ENCODE measurements at regions not wholly inside any gene's neighbourhood (a gene's known extent, or its start where the extent isn't known, plus 50 kb on each side); places are given as distances from the start of the nearest gene placed in this dataset.

GRCh38 chr9:13719981-13720676 is 440.6 kb upstream of the MPDZ start:
- DNase-seq (ENCODE audit: low spot score) (no peak), ATAC-seq (no peak), FAIRE-seq (no peak)
- no peak overlapping the region for H3K4me2 ChIP-seq (ENCODE audit: low read depth, low read length)
- no peaks in the 10 kb centered on the region for H3K9me3 ChIP-seq (ENCODE audit: low read length)
- no peaks in the 10 kb centered on the region for H3K79me2 ChIP-seq (ENCODE audit: insufficient read depth, low read length)
- ChIA-PET POLR2A (no interaction called here), CTCF (ENCODE audit: low intra/inter-chr PET ratio, low total read pairs) (no interaction called here)
- H3K36me3 ChIP-seq (replicated peaks in 1 of 2; ENCODE audit: control insufficient read depth in 1 of 2, insufficient read depth in 2 of 2, low read length in 2 of 2) = no peaks in the 10 kb centered on the region
- no peaks in the 10 kb centered on the region for H3K27me3 ChIP-seq (ENCODE audit: control insufficient read depth in 1 of 2, insufficient read depth in 2 of 2, low read length in 2 of 2)
- WGBS (ENCODE audit: low lambda C conversion rate) = 21% methylated on average over 6 of the region's 6 CpGs
- H2AFZ ChIP-seq (ENCODE audit: low read length) = no peak overlapping the region
- H3K4me1 ChIP-seq (ENCODE audit: insufficient read depth, low read length) = no peaks in the 10 kb centered on the region
- H3K4me3 ChIP-seq (replicated peaks in 1 of 3; ENCODE audit: insufficient read depth in 1 of 3, low read depth in 2 of 3, low read length in 3 of 3) = no peak overlapping the region
- TF ChIP-seq NCOA5 (CRISPR knock-in tag; IDR thresholded peaks at IDR 0.05) = no peak
- no peak for TF ChIP-seq KLF9 (CRISPR knock-in tag; IDR thresholded peaks at IDR 0.05; ENCODE audit: low read depth)
- no peak for TF ChIP-seq FOXA1 (IDR thresholded peaks at IDR 0.05)
- TF ChIP-seq FOXA1 (CRISPR knock-in tag; IDR thresholded peaks at IDR 0.05) = no peak
- TF ChIP-seq ISX (CRISPR knock-in tag; conservative IDR thresholded peaks at IDR 0.05) = no peak
- no peak for TF ChIP-seq ZNF253 (CRISPR knock-in tag; IDR thresholded peaks at IDR 0.05; ENCODE audit: borderline replicate concordance)
- no peak for TF ChIP-seq ZNF576 (CRISPR knock-in tag; IDR thresholded peaks at IDR 0.05)
- no peak for TF ChIP-seq FLYWCH1 (CRISPR knock-in tag; IDR thresholded peaks at IDR 0.05)
- TF ChIP-seq HDAC2 (CRISPR knock-in tag; IDR thresholded peaks at IDR 0.05) = no peak
- TF ChIP-seq SIN3A (IDR thresholded peaks at IDR 0.05; ENCODE audit: borderline replicate concordance, low read depth, low read length) = no peak
- TF ChIP-seq, protein P1, sequence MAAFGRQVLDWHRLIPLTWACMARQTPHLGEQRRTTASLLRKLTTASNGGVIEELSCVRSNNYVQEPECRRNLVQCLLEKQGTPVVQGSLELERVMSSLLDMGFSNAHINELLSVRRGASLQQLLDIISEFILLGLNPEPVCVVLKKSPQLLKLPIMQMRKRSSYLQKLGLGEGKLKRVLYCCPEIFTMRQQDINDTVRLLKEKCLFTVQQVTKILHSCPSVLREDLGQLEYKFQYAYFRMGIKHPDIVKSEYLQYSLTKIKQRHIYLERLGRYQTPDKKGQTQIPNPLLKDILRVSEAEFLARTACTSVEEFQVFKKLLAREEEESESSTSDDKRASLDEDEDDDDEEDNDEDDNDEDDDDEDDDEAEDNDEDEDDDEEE (CRISPR knock-in tag; IDR thresholded peaks at IDR 0.05) = no peak
- TF ChIP-seq GPN1 (CRISPR knock-in tag; IDR thresholded peaks at IDR 0.05; ENCODE audit: borderline replicate concordance) = no peak
- TF ChIP-seq, protein P2, sequence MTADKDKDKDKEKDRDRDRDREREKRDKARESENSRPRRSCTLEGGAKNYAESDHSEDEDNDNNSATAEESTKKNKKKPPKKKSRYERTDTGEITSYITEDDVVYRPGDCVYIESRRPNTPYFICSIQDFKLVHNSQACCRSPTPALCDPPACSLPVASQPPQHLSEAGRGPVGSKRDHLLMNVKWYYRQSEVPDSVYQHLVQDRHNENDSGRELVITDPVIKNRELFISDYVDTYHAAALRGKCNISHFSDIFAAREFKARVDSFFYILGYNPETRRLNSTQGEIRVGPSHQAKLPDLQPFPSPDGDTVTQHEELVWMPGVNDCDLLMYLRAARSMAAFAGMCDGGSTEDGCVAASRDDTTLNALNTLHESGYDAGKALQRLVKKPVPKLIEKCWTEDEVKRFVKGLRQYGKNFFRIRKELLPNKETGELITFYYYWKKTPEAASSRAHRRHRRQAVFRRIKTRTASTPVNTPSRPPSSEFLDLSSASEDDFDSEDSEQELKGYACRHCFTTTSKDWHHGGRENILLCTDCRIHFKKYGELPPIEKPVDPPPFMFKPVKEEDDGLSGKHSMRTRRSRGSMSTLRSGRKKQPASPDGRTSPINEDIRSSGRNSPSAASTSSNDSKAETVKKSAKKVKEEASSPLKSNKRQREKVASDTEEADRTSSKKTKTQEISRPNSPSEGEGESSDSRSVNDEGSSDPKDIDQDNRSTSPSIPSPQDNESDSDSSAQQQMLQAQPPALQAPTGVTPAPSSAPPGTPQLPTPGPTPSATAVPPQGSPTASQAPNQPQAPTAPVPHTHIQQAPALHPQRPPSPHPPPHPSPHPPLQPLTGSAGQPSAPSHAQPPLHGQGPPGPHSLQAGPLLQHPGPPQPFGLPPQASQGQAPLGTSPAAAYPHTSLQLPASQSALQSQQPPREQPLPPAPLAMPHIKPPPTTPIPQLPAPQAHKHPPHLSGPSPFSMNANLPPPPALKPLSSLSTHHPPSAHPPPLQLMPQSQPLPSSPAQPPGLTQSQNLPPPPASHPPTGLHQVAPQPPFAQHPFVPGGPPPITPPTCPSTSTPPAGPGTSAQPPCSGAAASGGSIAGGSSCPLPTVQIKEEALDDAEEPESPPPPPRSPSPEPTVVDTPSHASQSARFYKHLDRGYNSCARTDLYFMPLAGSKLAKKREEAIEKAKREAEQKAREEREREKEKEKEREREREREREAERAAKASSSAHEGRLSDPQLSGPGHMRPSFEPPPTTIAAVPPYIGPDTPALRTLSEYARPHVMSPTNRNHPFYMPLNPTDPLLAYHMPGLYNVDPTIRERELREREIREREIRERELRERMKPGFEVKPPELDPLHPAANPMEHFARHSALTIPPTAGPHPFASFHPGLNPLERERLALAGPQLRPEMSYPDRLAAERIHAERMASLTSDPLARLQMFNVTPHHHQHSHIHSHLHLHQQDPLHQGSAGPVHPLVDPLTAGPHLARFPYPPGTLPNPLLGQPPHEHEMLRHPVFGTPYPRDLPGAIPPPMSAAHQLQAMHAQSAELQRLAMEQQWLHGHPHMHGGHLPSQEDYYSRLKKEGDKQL (CRISPR knock-in tag; IDR thresholded peaks at IDR 0.05; ENCODE audit: low read depth) = no peak
- TF ChIP-seq RFXANK (CRISPR knock-in tag; IDR thresholded peaks at IDR 0.05) = no peak
- no peak for TF ChIP-seq TCF7 (IDR thresholded peaks at IDR 0.05; ENCODE audit: low read depth)
- TF ChIP-seq DPF2 (CRISPR knock-in tag; IDR thresholded peaks at IDR 0.05; ENCODE audit: borderline replicate concordance, low read depth) = no peak
- no peak for TF ChIP-seq ATM (IDR thresholded peaks at IDR 0.05; ENCODE audit: borderline replicate concordance)
- no peaks in the 10 kb centered on the region for H4K20me1 ChIP-seq (ENCODE audit: insufficient read depth, low read length)
- in situ Hi-C loops (cut with HindIII; ENCODE audit: extremely low pct_ligation_motif_present, low pct_unique_long_range_greater_than_20kb) (no loop called here), intact Hi-C loops (cut with micrococcal nuclease; ENCODE audit: unreplicated experiment) (no loop called here)
- H3K27ac ChIP-seq (ENCODE audit: extremely low read length, insufficient read depth, low read length) = no peak overlapping the region
- no TSS peak for BruUV-seq (replicated peaks)
- H3K9ac ChIP-seq (ENCODE audit: insufficient read depth, low read depth, low read length) = no peak overlapping the region
